ENCODE measurements at regions not wholly inside any gene's neighbourhood (a gene's known extent, or its start where the extent isn't known, plus 50 kb on each side); places are given as distances from the start of the nearest gene placed in this dataset.

DNA sequence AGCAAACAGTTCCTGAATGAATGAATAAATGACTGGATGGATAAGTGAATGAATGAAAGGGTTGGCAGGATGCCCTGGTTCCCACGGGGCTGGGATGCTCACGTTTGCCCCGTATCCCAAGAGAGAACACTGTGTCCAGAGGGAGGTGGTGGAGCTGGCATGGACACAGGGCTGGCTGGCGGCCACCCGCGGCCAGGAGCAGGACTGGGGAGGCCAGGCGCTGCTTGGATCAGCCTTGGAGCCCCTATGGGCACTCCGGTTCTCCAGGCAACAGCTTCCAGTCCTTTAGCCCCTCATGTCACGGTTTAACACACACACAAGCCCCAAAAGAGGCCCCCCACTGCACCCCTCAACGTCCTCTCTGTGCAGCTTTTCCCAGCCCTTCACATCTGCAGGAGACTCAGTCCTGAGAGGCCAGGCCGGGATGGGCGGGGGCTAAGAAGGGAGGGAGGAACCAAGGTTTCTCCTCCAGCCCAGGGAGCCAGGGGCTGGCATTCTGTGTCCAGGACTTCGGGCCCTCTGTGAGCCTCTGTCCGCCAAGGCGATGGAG, 86.0 kb upstream of the ALDH1L1 start (continued):
- TF ChIP-seq RAD21 (IDR thresholded peaks at IDR 0.05) (peak; percentile 34 to 50), RXRA (IDR thresholded peaks at IDR 0.05) (peak; percentile 66 to 71)
- TF ChIP-seq, protein P1, sequence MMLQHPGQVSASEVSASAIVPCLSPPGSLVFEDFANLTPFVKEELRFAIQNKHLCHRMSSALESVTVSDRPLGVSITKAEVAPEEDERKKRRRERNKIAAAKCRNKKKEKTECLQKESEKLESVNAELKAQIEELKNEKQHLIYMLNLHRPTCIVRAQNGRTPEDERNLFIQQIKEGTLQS (IDR thresholded peaks at IDR 0.05) = no peak

DNA sequence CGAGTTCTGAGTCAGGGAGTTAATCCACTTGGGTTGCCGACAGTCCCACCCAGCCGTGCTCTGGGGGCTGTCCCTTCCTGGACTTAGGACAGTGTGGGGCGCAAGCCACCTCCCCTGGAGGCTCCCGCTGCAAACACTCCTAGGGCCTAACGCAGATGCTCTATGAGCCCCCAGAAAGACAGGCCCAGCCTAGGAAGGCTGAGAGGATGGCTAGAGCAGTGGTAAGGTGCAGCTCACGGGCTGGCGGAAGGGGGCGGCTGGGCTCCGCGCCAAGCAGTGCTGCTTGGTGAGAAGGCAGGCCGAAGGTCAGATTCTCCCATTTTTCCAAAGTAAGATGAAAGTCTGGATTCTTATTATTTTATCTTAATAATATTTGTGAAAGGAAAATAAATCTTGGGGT, 84.6 kb upstream of the ALDH1L1 start:
- H3K36me3 ChIP-seq (ENCODE audit: control insufficient read depth in 4 of 4, insufficient read depth in 3 of 4, low read depth in 1 of 4, low read length in 3 of 4) = no peaks in the 10 kb centered on the region
- TF ChIP-seq FOXA1 (IDR thresholded peaks at IDR 0.05) = no peak
- TF ChIP-seq TAF1 (conservative IDR thresholded peaks at IDR 0.05) = no peak
- TF ChIP-seq SP1 (IDR thresholded peaks at IDR 0.05) = no peak
- no peak for DNase-seq (ENCODE audit: low spot score)
- 85% methylated on average over 12 of the region's 12 CpGs for WGBS
- H3K27me3 ChIP-seq (ENCODE audit: control insufficient read depth in 4 of 4, insufficient read depth in 4 of 4, low read length in 3 of 4) = no peaks in the 10 kb centered on the region
- H3K27ac ChIP-seq (ENCODE audit: low read depth in 1 of 2, low read length in 2 of 2) = no peak overlapping the region
- H3K4me1 ChIP-seq (ENCODE audit: control insufficient read depth in 4 of 4, insufficient read depth in 4 of 4, low read length in 3 of 4) = peaks cover 8 to 42% (median 26%) of the 10 kb centered on the region in 4 donors
- H3K4me3 ChIP-seq (ENCODE audit: low read depth in 1 of 3, low read length in 3 of 3) = no peak overlapping the region
- H3K9ac ChIP-seq (ENCODE audit: low read depth in 1 of 2, low read length in 2 of 2) = no peak overlapping the region
- no peaks in the 10 kb centered on the region for H3K9me3 ChIP-seq (ENCODE audit: control insufficient read depth in 4 of 4, low read length in 3 of 4)

DNA sequence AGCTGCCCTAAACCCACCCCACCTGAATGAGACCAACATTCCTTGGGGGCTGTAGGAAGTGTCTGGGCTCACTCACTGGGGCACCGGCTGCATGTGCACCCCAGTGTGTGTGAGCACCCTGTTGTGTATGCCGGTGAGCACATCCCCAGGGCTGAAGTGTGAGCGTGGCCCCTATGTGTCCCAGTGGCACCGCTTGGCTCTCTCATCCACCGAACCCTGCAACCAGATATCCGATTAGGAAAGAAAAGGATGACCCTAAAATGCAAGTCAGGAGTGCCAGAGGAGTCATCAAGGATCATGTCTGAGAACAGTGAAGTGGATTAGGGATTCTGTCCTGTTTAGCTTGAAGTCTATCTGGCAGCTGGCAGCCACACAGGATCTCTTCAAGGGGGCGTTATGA, 84.0 kb upstream of the ALDH1L1 start:
- WGBS = 86% methylated on average over 7 of the region's 7 CpGs
- Histone ChIP-seq H3K27ac (ENCODE audit: low read depth in 1 of 2, low read length in 2 of 2) (no peak overlapping the region), H3K4me1 (ENCODE audit: control insufficient read depth in 4 of 4, insufficient read depth in 4 of 4, low read length in 3 of 4) (peaks cover 8 to 41% (median 27%) of the 10 kb centered on the region in 4 donors), H3K9me3 (ENCODE audit: control insufficient read depth in 4 of 4, low read length in 3 of 4) (no peaks in the 10 kb centered on the region), H3K9ac (ENCODE audit: low read depth in 1 of 2, low read length in 2 of 2) (no peak overlapping the region), H3K36me3 (ENCODE audit: control insufficient read depth in 4 of 4, insufficient read depth in 3 of 4, low read depth in 1 of 4, low read length in 3 of 4) (no peaks in the 10 kb centered on the region), H3K27me3 (ENCODE audit: control insufficient read depth in 4 of 4, insufficient read depth in 4 of 4, low read length in 3 of 4) (no peaks in the 10 kb centered on the region), H3K4me3 (ENCODE audit: low read depth in 1 of 3, low read length in 3 of 3) (no peak overlapping the region)
- DNase-seq (ENCODE audit: low spot score) = no peak
- TF ChIP-seq HNF4G (IDR thresholded peaks at IDR 0.05) = no peak
- TF ChIP-seq, protein P2, sequence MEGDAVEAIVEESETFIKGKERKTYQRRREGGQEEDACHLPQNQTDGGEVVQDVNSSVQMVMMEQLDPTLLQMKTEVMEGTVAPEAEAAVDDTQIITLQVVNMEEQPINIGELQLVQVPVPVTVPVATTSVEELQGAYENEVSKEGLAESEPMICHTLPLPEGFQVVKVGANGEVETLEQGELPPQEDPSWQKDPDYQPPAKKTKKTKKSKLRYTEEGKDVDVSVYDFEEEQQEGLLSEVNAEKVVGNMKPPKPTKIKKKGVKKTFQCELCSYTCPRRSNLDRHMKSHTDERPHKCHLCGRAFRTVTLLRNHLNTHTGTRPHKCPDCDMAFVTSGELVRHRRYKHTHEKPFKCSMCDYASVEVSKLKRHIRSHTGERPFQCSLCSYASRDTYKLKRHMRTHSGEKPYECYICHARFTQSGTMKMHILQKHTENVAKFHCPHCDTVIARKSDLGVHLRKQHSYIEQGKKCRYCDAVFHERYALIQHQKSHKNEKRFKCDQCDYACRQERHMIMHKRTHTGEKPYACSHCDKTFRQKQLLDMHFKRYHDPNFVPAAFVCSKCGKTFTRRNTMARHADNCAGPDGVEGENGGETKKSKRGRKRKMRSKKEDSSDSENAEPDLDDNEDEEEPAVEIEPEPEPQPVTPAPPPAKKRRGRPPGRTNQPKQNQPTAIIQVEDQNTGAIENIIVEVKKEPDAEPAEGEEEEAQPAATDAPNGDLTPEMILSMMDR (IDR thresholded peaks at IDR 0.05; ENCODE audit: low read depth, low read length, missing input control) = no peak
- no peak for TF ChIP-seq FOXA1 (IDR thresholded peaks at IDR 0.05)
- TF ChIP-seq RXRA (IDR thresholded peaks at IDR 0.05) = no peak
- no peak for TF ChIP-seq YY1 (IDR thresholded peaks at IDR 0.05)
- TF ChIP-seq EGR1 (IDR thresholded peaks at IDR 0.05; ENCODE audit: low read depth in 2 of 2) = no peak
- TF ChIP-seq RAD21 (IDR thresholded peaks at IDR 0.05) = no peak
- TF ChIP-seq, protein P3, sequence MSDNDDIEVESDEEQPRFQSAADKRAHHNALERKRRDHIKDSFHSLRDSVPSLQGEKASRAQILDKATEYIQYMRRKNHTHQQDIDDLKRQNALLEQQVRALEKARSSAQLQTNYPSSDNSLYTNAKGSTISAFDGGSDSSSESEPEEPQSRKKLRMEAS (IDR thresholded peaks at IDR 0.05) = no peak
- TF ChIP-seq, protein P1 (IDR thresholded peaks at IDR 0.05) = no peak
- TF ChIP-seq GABPA (IDR thresholded peaks at IDR 0.05 in 1 of 2, conservative IDR thresholded peaks at IDR 0.05 in 1 of 2) = no peak
- no peak for TF ChIP-seq NR2F2 (IDR thresholded peaks at IDR 0.05)
- TF ChIP-seq, protein P4, sequence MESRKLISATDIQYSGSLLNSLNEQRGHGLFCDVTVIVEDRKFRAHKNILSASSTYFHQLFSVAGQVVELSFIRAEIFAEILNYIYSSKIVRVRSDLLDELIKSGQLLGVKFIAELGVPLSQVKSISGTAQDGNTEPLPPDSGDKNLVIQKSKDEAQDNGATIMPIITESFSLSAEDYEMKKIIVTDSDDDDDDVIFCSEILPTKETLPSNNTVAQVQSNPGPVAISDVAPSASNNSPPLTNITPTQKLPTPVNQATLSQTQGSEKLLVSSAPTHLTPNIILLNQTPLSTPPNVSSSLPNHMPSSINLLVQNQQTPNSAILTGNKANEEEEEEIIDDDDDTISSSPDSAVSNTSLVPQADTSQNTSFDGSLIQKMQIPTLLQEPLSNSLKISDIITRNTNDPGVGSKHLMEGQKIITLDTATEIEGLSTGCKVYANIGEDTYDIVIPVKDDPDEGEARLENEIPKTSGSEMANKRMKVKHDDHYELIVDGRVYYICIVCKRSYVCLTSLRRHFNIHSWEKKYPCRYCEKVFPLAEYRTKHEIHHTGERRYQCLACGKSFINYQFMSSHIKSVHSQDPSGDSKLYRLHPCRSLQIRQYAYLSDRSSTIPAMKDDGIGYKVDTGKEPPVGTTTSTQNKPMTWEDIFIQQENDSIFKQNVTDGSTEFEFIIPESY (IDR thresholded peaks at IDR 0.05) = no peak
- no peak for TF ChIP-seq HNF4A (conservative IDR thresholded peaks at IDR 0.05)
- no peak for TF ChIP-seq SP1 (IDR thresholded peaks at IDR 0.05)
- TF ChIP-seq FOXA2 (IDR thresholded peaks at IDR 0.05) = no peak
